SK-N-MC (cell line): ENCODE measurements at regions not wholly inside any gene's neighbourhood (a gene's known extent, or its start where the extent isn't known, plus 50 kb on each side); places are given as distances from the start of the nearest gene placed in this dataset.

Experiments used
- DNase-seq: peaks from one replicate; pipeline ENCODE4 v3.0.0-alpha.2; 2011; ENCODE audit warnings: low read depth, low spot score
- H3K27ac ChIP-seq: fragments of 200-600 bp; sonication (generic); 2 replicates; pipeline ENCODE4 v1.5.1; 2016; ENCODE audit warnings: mixed run types
- H3K36me3 ChIP-seq: fragments of 200-600 bp; sonication (generic); 2 replicates; pipeline ENCODE4 v1.6.1; 2017; ENCODE audit warnings: antibody characterized with exemption, low read length, mixed read lengths; ENCODE audit not compliant: insufficient read depth
- H3K4me3 ChIP-seq: fragments of 200-600 bp; sonication (generic); 2 replicates; pipeline ENCODE4 v1.5.1; 2016
- H3K9ac ChIP-seq: fragments of 200-600 bp; sonication (generic); 2 replicates; pipeline ENCODE4 v1.8.0; 2017; ENCODE audit warnings: mixed run types, mixed read lengths; ENCODE audit not compliant: insufficient read length
- H3K9me3 ChIP-seq: fragments of 200-600 bp; sonication (generic); 2 replicates; pipeline ENCODE4 v1.6.1; 2017; ENCODE audit warnings: low read depth, mild to moderate bottlenecking, antibody characterized with exemption, low read length, moderate library complexity, mixed read lengths
- EZH2 ChIP-seq: fragments of 200-600 bp; sonication (generic); IDR thresholded peaks from one replicate; pipeline ENCODE4 v1.6.1; 2017; ENCODE audit warnings: antibody characterized with exemption
- FOXP2 ChIP-seq: optimal IDR thresholded peaks from 2 replicates; pipeline ENCODE3; 2011; ENCODE audit warnings: mild to moderate bottlenecking, moderate library complexity; ENCODE audit not compliant: insufficient read depth; ENCODE audit errors: extremely low read length, control extremely low read depth
- POLR2AphosphoS5 ChIP-seq: IDR thresholded peaks from 2 replicates; pipeline ENCODE4 v1.6.1; 2012; ENCODE audit warnings: mild to moderate bottlenecking, low read depth, low read length, borderline replicate concordance

- no peak for TF ChIP-seq EZH2
- TF ChIP-seq FOXP2 = no peak
- TF ChIP-seq POLR2AphosphoS5 = no peak
- no peak overlapping the region for H3K27ac ChIP-seq
- no peak overlapping the region for H3K9ac ChIP-seq
- H3K36me3 ChIP-seq = no peaks in the 10 kb centered on the region
- no peaks in the 10 kb centered on the region for H3K9me3 ChIP-seq
- DNase-seq = no peak
- no peak overlapping the region for H3K4me3 ChIP-seq
These were observed 618.4 kb upstream of the NRP1 start for GRCh38 chr10:33952692-33953360.

- H3K36me3 ChIP-seq = no peaks in the 10 kb centered on the region
- H3K9ac ChIP-seq = no peak overlapping the region
- no peak for TF ChIP-seq POLR2AphosphoS5
- no peak for TF ChIP-seq EZH2
- no peak for TF ChIP-seq FOXP2
- no peak for DNase-seq
- H3K4me3 ChIP-seq = no peak overlapping the region
- H3K27ac ChIP-seq = no peak overlapping the region
- no peaks in the 10 kb centered on the region for H3K9me3 ChIP-seq
These were observed 615.7 kb upstream of the NRP1 start for GRCh38 chr10:33950206-33950605.

- H3K27ac ChIP-seq = no peak overlapping the region
- no peak overlapping the region for H3K9ac ChIP-seq
- H3K36me3 ChIP-seq = no peaks in the 10 kb centered on the region
- no peak for DNase-seq
- no peak for TF ChIP-seq POLR2AphosphoS5
- TF ChIP-seq FOXP2 = no peak
- TF ChIP-seq EZH2 = no peak
- H3K4me3 ChIP-seq = no peak overlapping the region
- no peaks in the 10 kb centered on the region for H3K9me3 ChIP-seq
These were observed 613.1 kb upstream of the NRP1 start for GRCh38 chr10:33947544-33947943.

GRCh38 chr10:33945051-33945450, 610.6 kb upstream of the NRP1 start:
- no peak for DNase-seq
- Histone ChIP-seq H3K9ac (no peak overlapping the region), H3K36me3 (no peaks in the 10 kb centered on the region), H3K4me3 (no peak overlapping the region), H3K27ac (no peak overlapping the region), H3K9me3 (no peaks in the 10 kb centered on the region)
- no peak for TF ChIP-seq EZH2
- no peak for TF ChIP-seq POLR2AphosphoS5
- no peak for TF ChIP-seq FOXP2

- Histone ChIP-seq H3K9ac (no peak overlapping the region), H3K9me3 (no peaks in the 10 kb centered on the region), H3K36me3 (no peaks in the 10 kb centered on the region), H3K4me3 (no peak overlapping the region), H3K27ac (no peak overlapping the region)
- TF ChIP-seq FOXP2 = no peak
- TF ChIP-seq EZH2 = no peak
- TF ChIP-seq POLR2AphosphoS5 = no peak
- DNase-seq = no peak
These were observed 608.0 kb upstream of the NRP1 start for GRCh38 chr10:33942508-33942907.

GRCh38 chr10:33939892-33940291, 605.4 kb upstream of the NRP1 start:
- no peak overlapping the region for H3K9ac ChIP-seq
- no peak overlapping the region for H3K27ac ChIP-seq
- no peaks in the 10 kb centered on the region for H3K36me3 ChIP-seq
- TF ChIP-seq FOXP2 = no peak
- TF ChIP-seq EZH2 = no peak
- no peak for TF ChIP-seq POLR2AphosphoS5
- no peaks in the 10 kb centered on the region for H3K9me3 ChIP-seq
- DNase-seq = no peak
- no peak overlapping the region for H3K4me3 ChIP-seq

- Histone ChIP-seq H3K9me3 (no peaks in the 10 kb centered on the region), H3K36me3 (no peaks in the 10 kb centered on the region), H3K27ac (no peak overlapping the region), H3K9ac (no peak overlapping the region), H3K4me3 (no peak overlapping the region)
- TF ChIP-seq POLR2AphosphoS5 = no peak
- DNase-seq = no peak
These were observed 604.9 kb upstream of the NRP1 start for GRCh38 chr10:33939410-33939809.

GRCh38 chr10:33938001-33938400, 603.5 kb upstream of the NRP1 start:
- Histone ChIP-seq H3K4me3 (no peak overlapping the region), H3K9me3 (no peaks in the 10 kb centered on the region), H3K9ac (no peak overlapping the region), H3K27ac (no peak overlapping the region), H3K36me3 (no peaks in the 10 kb centered on the region)
- TF ChIP-seq EZH2 (no peak), FOXP2 (no peak), POLR2AphosphoS5 (no peak)
- DNase-seq = no peak
